ENCODE measurements at regions not wholly inside any gene's neighbourhood (a gene's known extent, or its start where the extent isn't known, plus 50 kb on each side); places are given as distances from the start of the nearest gene placed in this dataset.

- H3K9me3 ChIP-seq (ENCODE audit: control insufficient read depth, insufficient read depth, low read depth, low read length), result no peaks in the 10 kb centered on the region; the same call in 1 of the 2 replicates
- H3K4me1 ChIP-seq (ENCODE audit: control insufficient read depth, insufficient read depth, low read length), result peaks cover 3% of the 10 kb centered on the region
- H3K4me3 ChIP-seq (ENCODE audit: low read depth, low read length), result no peak overlapping the region
- no peak overlapping the region for H3K9ac ChIP-seq (ENCODE audit: low read length)
- peaks cover 35% of the 10 kb centered on the region; the same call in 1 of the 2 replicates for H3K36me3 ChIP-seq (ENCODE audit: control insufficient read depth, insufficient read depth, low read length)
- no peak overlapping the region for H3K27ac ChIP-seq (ENCODE audit: low read depth, low read length)
- H3K27me3 ChIP-seq (ENCODE audit: control insufficient read depth, insufficient read depth, low read length), result no peaks in the 10 kb centered on the region
Measured at GRCh38 chr7:22657479-22657878, 69.5 kb upstream of the IL6 start.

GRCh38 chr7:22655781-22656180 is 71.2 kb upstream of the IL6 start:
- Histone ChIP-seq H3K27me3 (ENCODE audit: control insufficient read depth, insufficient read depth, low read length) (no peaks in the 10 kb centered on the region), H3K4me3 (ENCODE audit: low read depth, low read length) (no peak overlapping the region), H3K9ac (ENCODE audit: low read length) (no peak overlapping the region), H3K9me3 (ENCODE audit: control insufficient read depth, insufficient read depth, low read depth, low read length) (peaks cover 8% of the 10 kb centered on the region), H3K36me3 (ENCODE audit: control insufficient read depth, insufficient read depth, low read length) (peaks cover 50% of the 10 kb centered on the region; the same call in 1 of the 2 replicates), H3K27ac (ENCODE audit: low read depth, low read length) (no peak overlapping the region), H3K4me1 (ENCODE audit: control insufficient read depth, insufficient read depth, low read length) (no peaks in the 10 kb centered on the region; the same call in 1 of the 2 replicates)

- Histone ChIP-seq H3K9me3 (ENCODE audit: control insufficient read depth, insufficient read depth, low read depth, low read length) (peaks cover 14% of the 10 kb centered on the region), H3K27me3 (ENCODE audit: control insufficient read depth, insufficient read depth, low read length) (no peaks in the 10 kb centered on the region), H3K4me1 (ENCODE audit: control insufficient read depth, insufficient read depth, low read length) (no peaks in the 10 kb centered on the region; the same call in 1 of the 2 replicates), H3K36me3 (ENCODE audit: control insufficient read depth, insufficient read depth, low read length) (peaks cover 59% of the 10 kb centered on the region; the same call in 1 of the 2 replicates), H3K4me3 (ENCODE audit: low read depth, low read length) (no peak overlapping the region), H3K9ac (ENCODE audit: low read length) (no peak overlapping the region), H3K27ac (ENCODE audit: low read depth, low read length) (no peak overlapping the region)
Measured at GRCh38 chr7:22654831-22655230, 72.2 kb upstream of the IL6 start.

GRCh38 chr7:22653951-22654350 is 73.0 kb upstream of the IL6 start:
- peaks cover 20% of the 10 kb centered on the region for H3K9me3 ChIP-seq (ENCODE audit: control insufficient read depth, insufficient read depth, low read depth, low read length)
- no peak overlapping the region for H3K27ac ChIP-seq (ENCODE audit: low read depth, low read length)
- no peaks in the 10 kb centered on the region for H3K27me3 ChIP-seq (ENCODE audit: control insufficient read depth, insufficient read depth, low read length)
- peaks cover 64% of the 10 kb centered on the region; the same call in 1 of the 2 replicates for H3K36me3 ChIP-seq (ENCODE audit: control insufficient read depth, insufficient read depth, low read length)
- H3K4me1 ChIP-seq (ENCODE audit: control insufficient read depth, insufficient read depth, low read length), result no peaks in the 10 kb centered on the region; the same call in 1 of the 2 replicates
- H3K4me3 ChIP-seq (ENCODE audit: low read depth, low read length), result no peak overlapping the region
- H3K9ac ChIP-seq (ENCODE audit: low read length), result no peak overlapping the region

GRCh38 chr7:22651534-22652243 is 75.3 kb upstream of the IL6 start:
- no peaks in the 10 kb centered on the region for H3K27me3 ChIP-seq (ENCODE audit: control insufficient read depth, insufficient read depth, low read length)
- no peak overlapping the region for H3K27ac ChIP-seq (ENCODE audit: low read depth, low read length)
- H3K4me3 ChIP-seq (ENCODE audit: low read depth, low read length), result no peak overlapping the region
- peaks cover 42% of the 10 kb centered on the region for H3K9me3 ChIP-seq (ENCODE audit: control insufficient read depth, insufficient read depth, low read depth, low read length)
- H3K36me3 ChIP-seq (ENCODE audit: control insufficient read depth, insufficient read depth, low read length), result peaks cover 83% of the 10 kb centered on the region; the same call in 1 of the 2 replicates
- no peaks in the 10 kb centered on the region; the same call in 1 of the 2 replicates for H3K4me1 ChIP-seq (ENCODE audit: control insufficient read depth, insufficient read depth, low read length)
- H3K9ac ChIP-seq (ENCODE audit: low read length), result no peak overlapping the region

- H3K27ac ChIP-seq (ENCODE audit: low read depth, low read length), result no peak overlapping the region
Measured at GRCh38 chr7:22651036-22651435, 76.0 kb upstream of the IL6 start.

GRCh38 chr7:22649686-22650085 is 77.3 kb upstream of the IL6 start:
- Histone ChIP-seq H3K27me3 (ENCODE audit: control insufficient read depth, insufficient read depth, low read length) (no peaks in the 10 kb centered on the region), H3K4me1 (ENCODE audit: control insufficient read depth, insufficient read depth, low read length) (no peaks in the 10 kb centered on the region; the same call in 1 of the 2 replicates), H3K36me3 (ENCODE audit: control insufficient read depth, insufficient read depth, low read length) (peaks cover 79% of the 10 kb centered on the region; the same call in 1 of the 2 replicates), H3K27ac (ENCODE audit: low read depth, low read length) (no peak overlapping the region), H3K9ac (ENCODE audit: low read length) (no peak overlapping the region), H3K9me3 (ENCODE audit: control insufficient read depth, insufficient read depth, low read depth, low read length) (peaks cover 51% of the 10 kb centered on the region), H3K4me3 (ENCODE audit: low read depth, low read length) (no peak overlapping the region)

More at GRCh38 chr7:22651036-22651435, 76.0 kb upstream of the IL6 start:
- Histone ChIP-seq H3K9me3 (ENCODE audit: control insufficient read depth, insufficient read depth, low read depth, low read length) (peaks cover 48% of the 10 kb centered on the region), H3K36me3 (ENCODE audit: control insufficient read depth, insufficient read depth, low read length) (peaks cover 88% of the 10 kb centered on the region; the same call in 1 of the 2 replicates), H3K4me1 (ENCODE audit: control insufficient read depth, insufficient read depth, low read length) (no peaks in the 10 kb centered on the region; the same call in 1 of the 2 replicates), H3K9ac (ENCODE audit: low read length) (no peak overlapping the region), H3K27me3 (ENCODE audit: control insufficient read depth, insufficient read depth, low read length) (no peaks in the 10 kb centered on the region), H3K4me3 (ENCODE audit: low read depth, low read length) (no peak overlapping the region)

- H3K9me3 ChIP-seq (ENCODE audit: control insufficient read depth, insufficient read depth, low read depth, low read length), result peaks cover 70% of the 10 kb centered on the region
- peaks cover 62% of the 10 kb centered on the region; the same call in 1 of the 2 replicates for H3K36me3 ChIP-seq (ENCODE audit: control insufficient read depth, insufficient read depth, low read length)
- H3K27me3 ChIP-seq (ENCODE audit: control insufficient read depth, insufficient read depth, low read length), result no peaks in the 10 kb centered on the region
- H3K9ac ChIP-seq (ENCODE audit: low read length), result no peak overlapping the region
- H3K4me3 ChIP-seq (ENCODE audit: low read depth, low read length), result no peak overlapping the region
- H3K27ac ChIP-seq (ENCODE audit: low read depth, low read length), result no peak overlapping the region
- no peaks in the 10 kb centered on the region for H3K4me1 ChIP-seq (ENCODE audit: control insufficient read depth, insufficient read depth, low read length)
Measured at GRCh38 chr7:22647451-22648257, 79.3 kb upstream of the IL6 start.

- Histone ChIP-seq H3K27me3 (ENCODE audit: control insufficient read depth, insufficient read depth, low read length) (no peaks in the 10 kb centered on the region), H3K4me1 (ENCODE audit: control insufficient read depth, insufficient read depth, low read length) (no peaks in the 10 kb centered on the region), H3K36me3 (ENCODE audit: control insufficient read depth, insufficient read depth, low read length) (peaks cover 43% of the 10 kb centered on the region; the same call in 1 of the 2 replicates), H3K9me3 (ENCODE audit: control insufficient read depth, insufficient read depth, low read depth, low read length) (peaks cover 77% of the 10 kb centered on the region), H3K4me3 (ENCODE audit: low read depth, low read length) (no peak overlapping the region), H3K27ac (ENCODE audit: low read depth, low read length) (no peak overlapping the region), H3K9ac (ENCODE audit: low read length) (no peak overlapping the region)
Measured at GRCh38 chr7:22645418-22646181, 81.4 kb upstream of the IL6 start.

GRCh38 chr7:22642454-22642853 is 84.5 kb upstream of the IL6 start:
- H3K9me3 ChIP-seq (ENCODE audit: control insufficient read depth, insufficient read depth, low read depth, low read length), result peaks cover 56% of the 10 kb centered on the region
- H3K9ac ChIP-seq (ENCODE audit: low read length), result no peak overlapping the region
- H3K36me3 ChIP-seq (ENCODE audit: control insufficient read depth, insufficient read depth, low read length), result peaks cover 18% of the 10 kb centered on the region; the same call in 1 of the 2 replicates
- no peak overlapping the region for H3K27ac ChIP-seq (ENCODE audit: low read depth, low read length)
- no peaks in the 10 kb centered on the region for H3K27me3 ChIP-seq (ENCODE audit: control insufficient read depth, insufficient read depth, low read length)
- no peaks in the 10 kb centered on the region for H3K4me1 ChIP-seq (ENCODE audit: control insufficient read depth, insufficient read depth, low read length)
- no peak overlapping the region for H3K4me3 ChIP-seq (ENCODE audit: low read depth, low read length)
